ENCODE measurements at regions not wholly inside any gene's neighbourhood (a gene's known extent, or its start where the extent isn't known, plus 50 kb on each side); places are given as distances from the start of the nearest gene placed in this dataset.

- TF ChIP-seq, protein P1, sequence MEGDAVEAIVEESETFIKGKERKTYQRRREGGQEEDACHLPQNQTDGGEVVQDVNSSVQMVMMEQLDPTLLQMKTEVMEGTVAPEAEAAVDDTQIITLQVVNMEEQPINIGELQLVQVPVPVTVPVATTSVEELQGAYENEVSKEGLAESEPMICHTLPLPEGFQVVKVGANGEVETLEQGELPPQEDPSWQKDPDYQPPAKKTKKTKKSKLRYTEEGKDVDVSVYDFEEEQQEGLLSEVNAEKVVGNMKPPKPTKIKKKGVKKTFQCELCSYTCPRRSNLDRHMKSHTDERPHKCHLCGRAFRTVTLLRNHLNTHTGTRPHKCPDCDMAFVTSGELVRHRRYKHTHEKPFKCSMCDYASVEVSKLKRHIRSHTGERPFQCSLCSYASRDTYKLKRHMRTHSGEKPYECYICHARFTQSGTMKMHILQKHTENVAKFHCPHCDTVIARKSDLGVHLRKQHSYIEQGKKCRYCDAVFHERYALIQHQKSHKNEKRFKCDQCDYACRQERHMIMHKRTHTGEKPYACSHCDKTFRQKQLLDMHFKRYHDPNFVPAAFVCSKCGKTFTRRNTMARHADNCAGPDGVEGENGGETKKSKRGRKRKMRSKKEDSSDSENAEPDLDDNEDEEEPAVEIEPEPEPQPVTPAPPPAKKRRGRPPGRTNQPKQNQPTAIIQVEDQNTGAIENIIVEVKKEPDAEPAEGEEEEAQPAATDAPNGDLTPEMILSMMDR (IDR thresholded peaks at IDR 0.05), result no peak
- TF ChIP-seq POLR2A (IDR thresholded peaks at IDR 0.05), result no peak
These were observed 78.3 kb downstream of the RAMP3 start for GRCh38 chr7:45235905-45236304.

Measured in esophagus squamous epithelium (tissue), 4 donors.